MM.1S (cell line): ENCODE measurements at regions not wholly inside any gene's neighbourhood (a gene's known extent, or its start where the extent isn't known, plus 50 kb on each side); places are given as distances from the start of the nearest gene placed in this dataset.

Source experiments
- DNase-seq: peaks from one replicate; pipeline ENCODE4 v3.0.0-alpha.2; 2015
- H2AFZ ChIP-seq: fragments of 300-600 bp; sonication (generic); 2 replicates; pipeline ENCODE4 v1.6.0; 2016; ENCODE audit warnings: antibody characterized with exemption, low read length
- H3F3A ChIP-seq: fragments of 300-600 bp; sonication (generic); 2 replicates; pipeline ENCODE4 v1.6.1; 2016; ENCODE audit warnings: mild to moderate bottlenecking, antibody characterized with exemption, low read length, moderate library complexity, mixed read lengths; ENCODE audit not compliant: insufficient read depth
- H3K27ac ChIP-seq: fragments of 300-600 bp; sonication (generic); 2 replicates; pipeline ENCODE4 v1.5.1; 2016; ENCODE audit warnings: mild to moderate bottlenecking, low read length
- H3K27me3 ChIP-seq: fragments of 300-600 bp; sonication (generic); replicated peaks from 2 replicates; pipeline ENCODE4 v1.6.0; 2016; ENCODE audit warnings: low read length; ENCODE audit not compliant: insufficient read depth
- H3K36me3 ChIP-seq: fragments of 300-600 bp; sonication (generic); replicated peaks from 2 replicates; pipeline ENCODE4 v1.6.1; 2016; ENCODE audit warnings: mild to moderate bottlenecking, low read length, mixed read lengths; ENCODE audit not compliant: insufficient read depth
- H3K4me1 ChIP-seq: fragments of 300-600 bp; sonication (generic); 2 replicates; pipeline ENCODE4 v1.6.1; 2016; ENCODE audit warnings: low read length, mixed read lengths
- H3K4me2 ChIP-seq: fragments of 300-600 bp; sonication (generic); 2 replicates; pipeline ENCODE4 v1.6.0; 2016; ENCODE audit warnings: low read depth, low read length
- H3K4me3 ChIP-seq: fragments of 300-600 bp; sonication (generic); 2 replicates; pipeline ENCODE4 v1.5.1; 2016; ENCODE audit warnings: low read length, mixed read lengths
- H3K79me2 ChIP-seq: fragments of 300-600 bp; sonication (generic); 2 replicates; pipeline ENCODE4 v1.6.1; 2016; ENCODE audit warnings: mixed run types, low read length, mixed read lengths
- H3K9ac ChIP-seq: fragments of 300-600 bp; sonication (generic); 2 replicates; pipeline ENCODE4 v1.6.1; 2016; ENCODE audit warnings: low read length, mixed read lengths
- H3K9me2 ChIP-seq: fragments of 300-600 bp; sonication (generic); replicated peaks from 2 replicates; pipeline ENCODE4 v1.6.1; 2016; ENCODE audit warnings: mild to moderate bottlenecking, low read length, mixed read lengths; ENCODE audit not compliant: insufficient read depth
- H3K9me3 ChIP-seq: fragments of 300-600 bp; sonication (generic); replicated peaks from 2 replicates; pipeline ENCODE4 v1.6.1; 2016; ENCODE audit warnings: mild to moderate bottlenecking, low read length, mixed read lengths; ENCODE audit not compliant: insufficient read depth
- H4K20me1 ChIP-seq: fragments of 300-600 bp; sonication (generic); 2 replicates; pipeline ENCODE4 v1.6.1; 2016; ENCODE audit warnings: mild to moderate bottlenecking, low read length, moderate library complexity, mixed read lengths; ENCODE audit not compliant: insufficient read depth
- EZH2 ChIP-seq: fragments of 300-600 bp; sonication (generic); optimal IDR thresholded peaks from 2 replicates; pipeline ENCODE3; 2017; ENCODE audit warnings: low read depth, mild to moderate bottlenecking, antibody characterized with exemption, low read length, mixed read lengths
- EZH2phosphoT487 ChIP-seq: fragments of 300-600 bp; sonication (generic); IDR thresholded peaks from 2 replicates; pipeline ENCODE4 v1.6.1; 2018; ENCODE audit warnings: antibody characterized with exemption, low read length
- TF ChIP-seq, protein P1 (sequence below): fragments of 300-600 bp; sonication (generic); IDR thresholded peaks from 2 replicates; pipeline ENCODE4 v1.5.1; 2016; ENCODE audit warnings: antibody characterized with exemption, low read length, mixed read lengths

DNA sequence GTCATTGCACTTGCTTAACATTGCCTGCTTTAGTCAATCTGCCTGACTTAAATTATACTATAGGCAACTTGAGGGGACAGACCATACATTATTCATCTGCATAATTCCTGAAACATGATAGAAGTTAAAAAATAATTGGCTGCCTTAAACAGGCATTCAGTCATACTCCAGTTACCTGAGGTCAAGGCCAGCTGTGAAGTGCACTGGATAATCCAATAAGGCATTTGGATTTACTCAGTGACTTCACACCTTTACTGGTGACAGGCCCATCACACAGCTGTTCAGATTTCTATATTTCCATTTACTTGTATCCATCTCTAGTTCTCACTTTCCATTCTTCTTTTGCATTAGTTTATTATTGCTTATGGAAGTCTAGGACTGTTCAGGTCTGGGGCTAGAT is 2341.6 kb downstream of the PCDH7 start:
- Histone ChIP-seq H3K9me2 (no peaks in the 10 kb centered on the region), H3F3A (no peaks in the 10 kb centered on the region), H3K9ac (no peak overlapping the region), H3K4me1 (no peaks in the 10 kb centered on the region), H3K4me3 (no peak overlapping the region), H2AFZ (no peak overlapping the region), H3K4me2 (no peak overlapping the region), H3K9me3 (no peaks in the 10 kb centered on the region), H3K27ac (no peak overlapping the region), H4K20me1 (no peaks in the 10 kb centered on the region), H3K27me3 (no peaks in the 10 kb centered on the region), H3K79me2 (no peaks in the 10 kb centered on the region), H3K36me3 (no peaks in the 10 kb centered on the region)
- no peak for DNase-seq
- TF ChIP-seq EZH2phosphoT487 (no peak), EZH2 (no peak)
- TF ChIP-seq, protein P1, sequence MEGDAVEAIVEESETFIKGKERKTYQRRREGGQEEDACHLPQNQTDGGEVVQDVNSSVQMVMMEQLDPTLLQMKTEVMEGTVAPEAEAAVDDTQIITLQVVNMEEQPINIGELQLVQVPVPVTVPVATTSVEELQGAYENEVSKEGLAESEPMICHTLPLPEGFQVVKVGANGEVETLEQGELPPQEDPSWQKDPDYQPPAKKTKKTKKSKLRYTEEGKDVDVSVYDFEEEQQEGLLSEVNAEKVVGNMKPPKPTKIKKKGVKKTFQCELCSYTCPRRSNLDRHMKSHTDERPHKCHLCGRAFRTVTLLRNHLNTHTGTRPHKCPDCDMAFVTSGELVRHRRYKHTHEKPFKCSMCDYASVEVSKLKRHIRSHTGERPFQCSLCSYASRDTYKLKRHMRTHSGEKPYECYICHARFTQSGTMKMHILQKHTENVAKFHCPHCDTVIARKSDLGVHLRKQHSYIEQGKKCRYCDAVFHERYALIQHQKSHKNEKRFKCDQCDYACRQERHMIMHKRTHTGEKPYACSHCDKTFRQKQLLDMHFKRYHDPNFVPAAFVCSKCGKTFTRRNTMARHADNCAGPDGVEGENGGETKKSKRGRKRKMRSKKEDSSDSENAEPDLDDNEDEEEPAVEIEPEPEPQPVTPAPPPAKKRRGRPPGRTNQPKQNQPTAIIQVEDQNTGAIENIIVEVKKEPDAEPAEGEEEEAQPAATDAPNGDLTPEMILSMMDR, result no peak

DNA sequence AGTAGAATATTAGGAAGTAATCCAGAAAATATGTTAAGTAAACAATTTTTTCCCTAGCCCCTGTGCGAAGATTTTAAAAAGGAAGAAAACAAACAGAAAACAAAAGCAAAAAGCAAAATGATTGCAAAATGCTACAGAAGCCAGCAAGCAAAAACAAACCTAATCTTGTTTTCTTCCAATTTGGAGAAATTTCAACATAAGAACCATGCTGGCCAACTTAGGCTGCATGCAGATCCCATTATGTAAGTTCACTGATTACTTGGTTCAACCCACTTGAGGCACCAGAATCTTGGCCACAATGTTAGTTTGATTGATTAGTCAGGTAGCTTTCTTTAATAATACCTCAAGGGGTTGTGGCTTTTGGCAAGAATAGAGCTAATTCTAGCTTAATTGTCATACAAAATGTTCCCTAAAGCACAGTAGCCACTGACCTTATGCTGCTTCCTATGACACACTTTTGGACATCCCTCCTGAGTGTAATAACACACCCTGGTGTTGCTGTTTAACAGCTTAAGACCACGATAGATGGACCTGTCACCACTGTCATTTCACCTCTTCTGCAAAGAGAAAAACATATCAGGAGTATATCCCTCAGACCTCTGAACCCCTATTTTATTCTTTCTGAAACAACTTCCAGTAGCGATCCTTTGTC is 2342.1 kb downstream of the PCDH7 start:
- TF ChIP-seq EZH2, result no peak
- no peak for TF ChIP-seq EZH2phosphoT487
- TF ChIP-seq, protein P1, result no peak
- Histone ChIP-seq H2AFZ (no peak overlapping the region), H3K4me2 (no peak overlapping the region), H3K9me2 (no peaks in the 10 kb centered on the region), H3K9me3 (no peaks in the 10 kb centered on the region), H3K27ac (no peak overlapping the region), H3K27me3 (no peaks in the 10 kb centered on the region), H3K36me3 (no peaks in the 10 kb centered on the region), H3K4me1 (no peaks in the 10 kb centered on the region), H3F3A (no peaks in the 10 kb centered on the region), H3K4me3 (no peak overlapping the region), H4K20me1 (no peaks in the 10 kb centered on the region), H3K9ac (no peak overlapping the region), H3K79me2 (no peaks in the 10 kb centered on the region)
- no peak for DNase-seq

DNA sequence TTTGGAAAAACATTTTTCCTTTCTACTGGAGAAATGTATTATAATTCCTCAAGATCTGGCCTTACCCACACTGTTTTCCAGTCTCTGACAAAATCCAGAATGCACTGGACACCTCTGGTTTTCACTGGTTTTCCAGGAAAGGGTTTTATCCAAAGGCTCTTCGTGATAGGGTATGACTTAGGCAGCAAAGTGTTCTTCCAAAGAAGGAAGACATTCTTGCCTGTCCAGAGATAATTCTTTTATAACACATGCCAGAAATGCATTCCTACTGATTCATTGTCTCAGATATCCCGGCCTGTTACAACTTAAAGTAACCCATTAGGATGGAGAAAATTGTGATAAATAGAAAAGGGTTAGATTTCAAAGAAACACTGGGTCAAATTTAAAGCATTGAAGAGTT is 2343.1 kb downstream of the PCDH7 start:
- no peaks in the 10 kb centered on the region for H4K20me1 ChIP-seq
- no peak overlapping the region for H3K4me3 ChIP-seq
- no peaks in the 10 kb centered on the region for H3F3A ChIP-seq
- TF ChIP-seq, protein P1, result no peak
- no peak for TF ChIP-seq EZH2
- H3K36me3 ChIP-seq, result no peaks in the 10 kb centered on the region
- H2AFZ ChIP-seq, result no peak overlapping the region
- H3K79me2 ChIP-seq, result no peaks in the 10 kb centered on the region
- H3K27me3 ChIP-seq, result no peaks in the 10 kb centered on the region
- H3K4me2 ChIP-seq, result no peak overlapping the region
- no peak overlapping the region for H3K27ac ChIP-seq
- DNase-seq, result no peak
- no peaks in the 10 kb centered on the region for H3K9me3 ChIP-seq
- H3K9me2 ChIP-seq, result no peaks in the 10 kb centered on the region
- no peaks in the 10 kb centered on the region for H3K4me1 ChIP-seq
- H3K9ac ChIP-seq, result no peak overlapping the region
